ENCODE measurements at regions not wholly inside any gene's neighbourhood (a gene's known extent, or its start where the extent isn't known, plus 50 kb on each side); places are given as distances from the start of the nearest gene placed in this dataset.

DNA sequence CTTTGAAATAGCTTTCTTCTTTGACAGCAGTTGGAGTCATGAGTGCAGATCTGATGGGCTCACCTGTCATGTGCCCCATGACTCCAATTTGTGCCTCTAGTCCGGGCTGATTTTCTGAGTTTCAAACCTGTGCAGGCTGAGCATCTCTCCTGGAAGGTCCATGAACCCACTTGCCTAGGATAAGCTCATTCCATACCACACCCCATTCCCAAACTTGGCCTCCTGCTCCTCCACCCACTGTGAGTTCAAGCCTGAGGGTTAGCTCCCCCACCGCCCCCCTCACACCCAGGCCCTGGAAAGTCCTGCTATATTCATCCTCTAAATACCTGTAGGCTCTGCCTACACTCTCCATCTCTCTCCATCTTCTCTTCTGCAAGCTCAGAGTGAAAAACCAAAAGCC lies 126.8 kb upstream of the VRK1 start:
- Histone ChIP-seq H3K4me1 (ENCODE audit: control insufficient read depth in 4 of 4, insufficient read depth in 4 of 4, low read length in 3 of 4) (no peaks in the 10 kb centered on the region), H3K9me3 (ENCODE audit: control insufficient read depth in 4 of 4, low read length in 3 of 4) (no peaks in the 10 kb centered on the region), H3K27ac (ENCODE audit: low read depth in 1 of 2, low read length in 2 of 2) (no peak overlapping the region), H3K27me3 (ENCODE audit: control insufficient read depth in 4 of 4, insufficient read depth in 4 of 4, low read length in 3 of 4) (peaks cover 0 to 6% (median 3%) of the 10 kb centered on the region in 4 donors), H3K4me3 (ENCODE audit: low read depth in 1 of 3, low read length in 3 of 3) (no peak overlapping the region), H3K9ac (ENCODE audit: low read depth in 1 of 2, low read length in 2 of 2) (no peak overlapping the region), H3K36me3 (ENCODE audit: control insufficient read depth in 4 of 4, insufficient read depth in 3 of 4, low read depth in 1 of 4, low read length in 3 of 4) (no peaks in the 10 kb centered on the region)
- WGBS = 67% methylated on average over 2 of the region's 2 CpGs
- peak; percentile 29 for DNase-seq (ENCODE audit: low spot score)
- TF ChIP-seq, protein P1, sequence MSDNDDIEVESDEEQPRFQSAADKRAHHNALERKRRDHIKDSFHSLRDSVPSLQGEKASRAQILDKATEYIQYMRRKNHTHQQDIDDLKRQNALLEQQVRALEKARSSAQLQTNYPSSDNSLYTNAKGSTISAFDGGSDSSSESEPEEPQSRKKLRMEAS (IDR thresholded peaks at IDR 0.05) = no peak
- no peak for TF ChIP-seq JUND (IDR thresholded peaks at IDR 0.05)

DNA sequence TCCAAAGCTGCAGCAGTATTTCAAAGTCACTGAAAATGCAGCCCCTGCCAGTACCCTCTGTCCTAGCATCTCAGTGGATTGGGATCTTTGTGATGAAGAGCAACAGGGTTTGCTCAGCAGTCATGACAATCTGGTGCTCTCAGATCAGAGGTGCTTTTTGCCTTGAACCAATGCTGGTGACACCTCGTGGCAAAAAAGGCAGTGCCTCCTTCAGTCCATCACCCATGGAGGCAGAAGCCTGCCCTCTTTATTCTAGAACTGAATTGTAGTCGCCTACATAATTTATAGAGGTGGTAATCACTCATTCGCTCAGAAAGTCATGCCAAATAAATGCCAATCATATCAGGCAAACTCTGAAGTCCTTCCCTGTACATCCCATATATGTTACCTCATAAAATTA lies 126.0 kb upstream of the VRK1 start:
- Histone ChIP-seq H3K4me3 (ENCODE audit: low read depth in 1 of 3, low read length in 3 of 3) (no peak overlapping the region), H3K9ac (ENCODE audit: low read depth in 1 of 2, low read length in 2 of 2) (no peak overlapping the region), H3K36me3 (ENCODE audit: control insufficient read depth in 4 of 4, insufficient read depth in 3 of 4, low read depth in 1 of 4, low read length in 3 of 4) (no peaks in the 10 kb centered on the region), H3K4me1 (ENCODE audit: control insufficient read depth in 4 of 4, insufficient read depth in 4 of 4, low read length in 3 of 4) (no peaks in the 10 kb centered on the region), H3K27me3 (ENCODE audit: control insufficient read depth in 4 of 4, insufficient read depth in 4 of 4, low read length in 3 of 4) (peaks cover 0 to 6% (median 2%) of the 10 kb centered on the region in 4 donors), H3K9me3 (ENCODE audit: control insufficient read depth in 4 of 4, low read length in 3 of 4) (no peaks in the 10 kb centered on the region), H3K27ac (ENCODE audit: low read depth in 1 of 2, low read length in 2 of 2) (no peak overlapping the region)
- 60% methylated on average over 3 of the region's 3 CpGs for WGBS
- TF ChIP-seq YY1 (IDR thresholded peaks at IDR 0.05) = no peak
- TF ChIP-seq HNF4G (IDR thresholded peaks at IDR 0.05) = no peak
- TF ChIP-seq HNF4A (conservative IDR thresholded peaks at IDR 0.05) = no peak
- no peak for TF ChIP-seq RAD21 (IDR thresholded peaks at IDR 0.05)
- no peak for TF ChIP-seq TAF1 (conservative IDR thresholded peaks at IDR 0.05)
- TF ChIP-seq, protein P2, sequence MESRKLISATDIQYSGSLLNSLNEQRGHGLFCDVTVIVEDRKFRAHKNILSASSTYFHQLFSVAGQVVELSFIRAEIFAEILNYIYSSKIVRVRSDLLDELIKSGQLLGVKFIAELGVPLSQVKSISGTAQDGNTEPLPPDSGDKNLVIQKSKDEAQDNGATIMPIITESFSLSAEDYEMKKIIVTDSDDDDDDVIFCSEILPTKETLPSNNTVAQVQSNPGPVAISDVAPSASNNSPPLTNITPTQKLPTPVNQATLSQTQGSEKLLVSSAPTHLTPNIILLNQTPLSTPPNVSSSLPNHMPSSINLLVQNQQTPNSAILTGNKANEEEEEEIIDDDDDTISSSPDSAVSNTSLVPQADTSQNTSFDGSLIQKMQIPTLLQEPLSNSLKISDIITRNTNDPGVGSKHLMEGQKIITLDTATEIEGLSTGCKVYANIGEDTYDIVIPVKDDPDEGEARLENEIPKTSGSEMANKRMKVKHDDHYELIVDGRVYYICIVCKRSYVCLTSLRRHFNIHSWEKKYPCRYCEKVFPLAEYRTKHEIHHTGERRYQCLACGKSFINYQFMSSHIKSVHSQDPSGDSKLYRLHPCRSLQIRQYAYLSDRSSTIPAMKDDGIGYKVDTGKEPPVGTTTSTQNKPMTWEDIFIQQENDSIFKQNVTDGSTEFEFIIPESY (IDR thresholded peaks at IDR 0.05) = no peak
- TF ChIP-seq, protein P1 (IDR thresholded peaks at IDR 0.05) = no peak
- TF ChIP-seq, protein P3, sequence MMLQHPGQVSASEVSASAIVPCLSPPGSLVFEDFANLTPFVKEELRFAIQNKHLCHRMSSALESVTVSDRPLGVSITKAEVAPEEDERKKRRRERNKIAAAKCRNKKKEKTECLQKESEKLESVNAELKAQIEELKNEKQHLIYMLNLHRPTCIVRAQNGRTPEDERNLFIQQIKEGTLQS (IDR thresholded peaks at IDR 0.05) = no peak
- TF ChIP-seq FOXA1 (IDR thresholded peaks at IDR 0.05) = no peak
- TF ChIP-seq GABPA (IDR thresholded peaks at IDR 0.05 in 1 of 2, conservative IDR thresholded peaks at IDR 0.05 in 1 of 2) = no peak
- no peak for TF ChIP-seq RXRA (IDR thresholded peaks at IDR 0.05)
- TF ChIP-seq, protein P4, sequence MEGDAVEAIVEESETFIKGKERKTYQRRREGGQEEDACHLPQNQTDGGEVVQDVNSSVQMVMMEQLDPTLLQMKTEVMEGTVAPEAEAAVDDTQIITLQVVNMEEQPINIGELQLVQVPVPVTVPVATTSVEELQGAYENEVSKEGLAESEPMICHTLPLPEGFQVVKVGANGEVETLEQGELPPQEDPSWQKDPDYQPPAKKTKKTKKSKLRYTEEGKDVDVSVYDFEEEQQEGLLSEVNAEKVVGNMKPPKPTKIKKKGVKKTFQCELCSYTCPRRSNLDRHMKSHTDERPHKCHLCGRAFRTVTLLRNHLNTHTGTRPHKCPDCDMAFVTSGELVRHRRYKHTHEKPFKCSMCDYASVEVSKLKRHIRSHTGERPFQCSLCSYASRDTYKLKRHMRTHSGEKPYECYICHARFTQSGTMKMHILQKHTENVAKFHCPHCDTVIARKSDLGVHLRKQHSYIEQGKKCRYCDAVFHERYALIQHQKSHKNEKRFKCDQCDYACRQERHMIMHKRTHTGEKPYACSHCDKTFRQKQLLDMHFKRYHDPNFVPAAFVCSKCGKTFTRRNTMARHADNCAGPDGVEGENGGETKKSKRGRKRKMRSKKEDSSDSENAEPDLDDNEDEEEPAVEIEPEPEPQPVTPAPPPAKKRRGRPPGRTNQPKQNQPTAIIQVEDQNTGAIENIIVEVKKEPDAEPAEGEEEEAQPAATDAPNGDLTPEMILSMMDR (IDR thresholded peaks at IDR 0.05; ENCODE audit: low read depth, low read length, missing input control) = no peak
- no peak for TF ChIP-seq EGR1 (IDR thresholded peaks at IDR 0.05; ENCODE audit: low read depth in 2 of 2)
- no peak for TF ChIP-seq SP1 (IDR thresholded peaks at IDR 0.05)
- DNase-seq (ENCODE audit: low spot score) = peak; percentile 16

DNA sequence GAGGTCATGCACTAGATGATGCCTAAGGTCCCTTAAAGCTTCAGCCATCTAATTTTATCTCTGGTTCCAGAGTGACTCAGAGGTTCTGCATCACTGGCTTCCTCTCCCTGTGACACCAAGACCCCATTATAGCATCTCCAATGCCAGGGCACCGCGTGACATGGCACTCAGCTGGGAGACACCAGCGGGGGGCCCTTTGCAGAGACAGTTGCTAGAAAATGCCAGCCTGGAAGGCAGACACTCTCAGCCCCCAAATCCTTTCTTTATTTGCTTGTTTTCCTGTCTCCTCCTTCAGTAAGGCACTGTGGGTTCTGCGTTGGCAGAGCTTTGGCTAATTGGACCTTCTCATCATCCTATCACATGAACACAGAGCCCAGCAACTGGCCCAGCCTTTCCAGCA lies 123.5 kb upstream of the VRK1 start:
- no peak overlapping the region for H3K27ac ChIP-seq (ENCODE audit: low read depth in 1 of 2, low read length in 2 of 2)
- TF ChIP-seq SP1 (IDR thresholded peaks at IDR 0.05) = no peak
- TF ChIP-seq, protein P2 (IDR thresholded peaks at IDR 0.05) = no peak
- no peak for TF ChIP-seq TAF1 (conservative IDR thresholded peaks at IDR 0.05)
- TF ChIP-seq GABPA (IDR thresholded peaks at IDR 0.05 in 1 of 2, conservative IDR thresholded peaks at IDR 0.05 in 1 of 2) = no peak
- no peak for TF ChIP-seq HNF4G (IDR thresholded peaks at IDR 0.05)
- no peak for TF ChIP-seq FOXA2 (IDR thresholded peaks at IDR 0.05)
- TF ChIP-seq, protein P1 (IDR thresholded peaks at IDR 0.05) = no peak
- TF ChIP-seq, protein P4 (IDR thresholded peaks at IDR 0.05; ENCODE audit: low read depth, low read length, missing input control) = no peak
- H3K4me3 ChIP-seq (ENCODE audit: low read depth in 1 of 3, low read length in 3 of 3) = no peak overlapping the region
- WGBS = 89% methylated on average over 4 of the region's 4 CpGs
- H3K27me3 ChIP-seq (ENCODE audit: control insufficient read depth in 4 of 4, insufficient read depth in 4 of 4, low read length in 3 of 4) = peaks cover 0 to 3% (median 0%) of the 10 kb centered on the region in 4 donors
- DNase-seq (ENCODE audit: low spot score) = no peak
- no peaks in the 10 kb centered on the region for H3K9me3 ChIP-seq (ENCODE audit: control insufficient read depth in 4 of 4, low read length in 3 of 4)
- no peaks in the 10 kb centered on the region for H3K4me1 ChIP-seq (ENCODE audit: control insufficient read depth in 4 of 4, insufficient read depth in 4 of 4, low read length in 3 of 4)
- no peaks in the 10 kb centered on the region for H3K36me3 ChIP-seq (ENCODE audit: control insufficient read depth in 4 of 4, insufficient read depth in 3 of 4, low read depth in 1 of 4, low read length in 3 of 4)
- no peak overlapping the region for H3K9ac ChIP-seq (ENCODE audit: low read depth in 1 of 2, low read length in 2 of 2)
